Midbrain (tissue), 1 donor: ENCODE measurements at regions not wholly inside any gene's neighbourhood (a gene's known extent, or its start where the extent isn't known, plus 50 kb on each side); places are given as distances from the start of the nearest gene placed in this dataset.
A peak's percentile ranks its signal among the peaks of the same experiment; 100 is the strongest.

Experiments
- DNase-seq: peaks from one replicate; lab custom pipeline; 2025; lab: John Stamatoyannopoulos, UW

GRCh38 chr15:62940755-62941361, 101.7 kb upstream of the TPM1 start:
- peak; percentile 79 for DNase-seq

- no peak for DNase-seq
Measured at GRCh38 chr15:62941699-62942098, 100.8 kb upstream of the TPM1 start.

GRCh38 chr15:62942428-62942827, 100.1 kb upstream of the TPM1 start:
- DNase-seq, result no peak

GRCh38 chr15:62945063-62945462, 97.5 kb upstream of the TPM1 start:
- no peak for DNase-seq

- DNase-seq, result no peak
Measured at GRCh38 chr15:62945760-62946159, 96.8 kb upstream of the TPM1 start.

- DNase-seq, result no peak
Measured at GRCh38 chr15:62946940-62947339, 95.6 kb upstream of the TPM1 start.

- DNase-seq, result no peak
Measured at GRCh38 chr15:62950462-62950931, 92.0 kb upstream of the TPM1 start.

GRCh38 chr15:62951481-62951880, 91.1 kb upstream of the TPM1 start:
- no peak for DNase-seq

- DNase-seq, result no peak
Measured at GRCh38 chr15:62953021-62953420, 89.5 kb upstream of the TPM1 start.

GRCh38 chr15:62953496-62954045, 89.0 kb upstream of the TPM1 start:
- no peak for DNase-seq

- DNase-seq, result no peak
Measured at GRCh38 chr15:62957130-62957529, 85.4 kb upstream of the TPM1 start.

GRCh38 chr15:62958528-62959363, 83.8 kb upstream of the TPM1 start:
- DNase-seq, result peak; percentile 18

- DNase-seq, result no peak
Measured at GRCh38 chr15:62961134-62961533, 81.4 kb upstream of the TPM1 start.

GRCh38 chr15:62962101-62962995, 80.2 kb upstream of the TPM1 start:
- DNase-seq, result no peak

GRCh38 chr15:62964251-62964650, 78.3 kb upstream of the TPM1 start:
- no peak for DNase-seq

GRCh38 chr15:62966294-62967078, 76.1 kb upstream of the TPM1 start:
- no peak for DNase-seq

- no peak for DNase-seq
Measured at GRCh38 chr15:62968699-62969098, 73.8 kb upstream of the TPM1 start.

GRCh38 chr15:62969442-62970089, 73.0 kb upstream of the TPM1 start:
- no peak for DNase-seq

- no peak for DNase-seq
Measured at GRCh38 chr15:62972814-62973213, 69.7 kb upstream of the TPM1 start.

GRCh38 chr15:62975515-62975914, 67.0 kb upstream of the TPM1 start:
- no peak for DNase-seq
